Upper lobe of left lung (tissue), 4 donors: ENCODE measurements at regions not wholly inside any gene's neighbourhood (a gene's known extent, or its start where the extent isn't known, plus 50 kb on each side); places are given as distances from the start of the nearest gene placed in this dataset.

Experiments
- CTCF ChIP-seq, 6 experiments: fragments of 450-650 bp in 4 of 6; fragments of 200-600 bp in 2 of 6; sonication (generic) in 2 of 6; IDR thresholded peaks; one replicate each; pipeline ENCODE4 v1.5.1; 2016 to 2019; ENCODE audit warnings: antibody characterized with exemption in 6 of 6
- POLR2A ChIP-seq, 4 donors: fragments of 450-650 bp; IDR thresholded peaks; one replicate each; pipeline ENCODE4 v1.5.1; 2016 to 2017; ENCODE audit warnings: antibody characterized with exemption in 4 of 4, mild to moderate bottlenecking in 2 of 4
- POLR2AphosphoS5 ChIP-seq, 2 donors: sonication (generic); formaldehyde crosslinking; IDR thresholded peaks; one replicate each; pipeline ENCODE4 v1.5.1; 2017; ENCODE audit warnings: antibody characterized with exemption in 2 of 2

- TF ChIP-seq POLR2A (IDR thresholded peaks at IDR 0.05) (no peak), POLR2AphosphoS5 (IDR thresholded peaks at IDR 0.05) (no peak), CTCF (IDR thresholded peaks at IDR 0.05) (no peak)
These were observed 519.1 kb downstream of the INHBA start for GRCh38 chr7:41183741-41184140.
